ENCODE measurements at regions not wholly inside any gene's neighbourhood (a gene's known extent, or its start where the extent isn't known, plus 50 kb on each side); places are given as distances from the start of the nearest gene placed in this dataset.

DNA sequence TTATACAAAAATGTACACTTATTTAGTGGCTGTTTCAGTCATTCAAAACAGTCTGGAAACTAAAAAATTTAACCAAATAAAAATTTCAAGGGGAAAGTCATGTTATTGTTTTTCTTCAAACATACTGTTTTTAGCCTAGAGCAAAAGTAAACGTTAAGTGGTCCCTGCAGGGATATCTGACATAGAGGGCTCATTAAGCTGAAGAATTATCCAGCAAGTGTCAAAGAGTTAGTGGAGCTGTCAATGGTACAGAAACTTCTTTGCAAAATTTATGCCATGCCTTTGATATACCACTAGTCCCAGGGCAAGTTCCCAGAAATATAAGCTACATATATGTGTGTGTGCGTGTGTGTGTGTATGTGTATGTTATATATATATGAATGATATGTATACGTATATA lies 894.2 kb downstream of the KCNJ2 start (continued):
- no peak for TF ChIP-seq ZNF423 (CRISPR knock-in tag; IDR thresholded peaks at IDR 0.05)
- no peak for TF ChIP-seq PRRX2 (CRISPR knock-in tag; IDR thresholded peaks at IDR 0.05)
- TF ChIP-seq SOX15 (CRISPR knock-in tag; IDR thresholded peaks at IDR 0.05): no peak
- TF ChIP-seq, protein P1, sequence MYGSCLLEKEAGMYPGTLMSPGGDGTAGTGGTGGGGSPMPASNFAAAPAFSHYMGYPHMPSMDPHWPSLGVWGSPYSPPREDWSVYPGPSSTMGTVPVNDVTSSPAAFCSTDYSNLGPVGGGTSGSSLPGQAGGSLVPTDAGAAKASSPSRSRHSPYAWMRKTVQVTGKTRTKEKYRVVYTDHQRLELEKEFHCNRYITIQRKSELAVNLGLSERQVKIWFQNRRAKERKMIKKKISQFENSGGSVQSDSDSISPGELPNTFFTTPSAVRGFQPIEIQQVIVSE (CRISPR knock-in tag; IDR thresholded peaks at IDR 0.05; ENCODE audit: borderline replicate concordance): no peak

- no peak overlapping the region for H3K27ac Mint-ChIP-seq
- DNase-seq (ENCODE audit: low spot score) (no peak), ATAC-seq (no peak)
- CTCF ChIA-PET: no interaction called here
- no peak overlapping the region for H3K4me3 Mint-ChIP-seq
- TF ChIP-seq TCF7 (CRISPR knock-in tag; IDR thresholded peaks at IDR 0.05; ENCODE audit: low read depth) (no peak), OVOL2 (CRISPR knock-in tag; IDR thresholded peaks at IDR 0.05; ENCODE audit: borderline replicate concordance) (no peak), ERG (CRISPR knock-in tag; IDR thresholded peaks at IDR 0.05) (no peak), ZNF416 (CRISPR knock-in tag; IDR thresholded peaks at IDR 0.05) (no peak), PRRX2 (CRISPR knock-in tag; IDR thresholded peaks at IDR 0.05) (no peak), NR2C2 (CRISPR knock-in tag; IDR thresholded peaks at IDR 0.05) (no peak), TP53 (CRISPR knock-in tag; IDR thresholded peaks at IDR 0.05) (no peak), ZBTB43 (CRISPR knock-in tag; IDR thresholded peaks at IDR 0.05) (no peak), GRHL2 (CRISPR knock-in tag; IDR thresholded peaks at IDR 0.05; ENCODE audit: insufficient replicate concordance, severe bottlenecking) (no peak), TEAD4 (CRISPR knock-in tag; IDR thresholded peaks at IDR 0.05) (no peak), ZNF396 (CRISPR knock-in tag; IDR thresholded peaks at IDR 0.05; ENCODE audit: borderline replicate concordance) (no peak), NFYB (CRISPR knock-in tag; conservative IDR thresholded peaks at IDR 0.05; ENCODE audit: low read depth) (no peak), ETV6 (CRISPR knock-in tag; IDR thresholded peaks at IDR 0.05) (no peak)
- TF ChIP-seq, protein P2, sequence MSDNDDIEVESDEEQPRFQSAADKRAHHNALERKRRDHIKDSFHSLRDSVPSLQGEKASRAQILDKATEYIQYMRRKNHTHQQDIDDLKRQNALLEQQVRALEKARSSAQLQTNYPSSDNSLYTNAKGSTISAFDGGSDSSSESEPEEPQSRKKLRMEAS (CRISPR knock-in tag; IDR thresholded peaks at IDR 0.05): no peak
- TF ChIP-seq, protein P1 (CRISPR knock-in tag; IDR thresholded peaks at IDR 0.05; ENCODE audit: borderline replicate concordance): no peak
- no peaks in the 10 kb centered on the region for H3K9me3 Mint-ChIP-seq
- no peaks in the 10 kb centered on the region for H3K36me3 Mint-ChIP-seq
- H3K27me3 Mint-ChIP-seq (ENCODE audit: low read depth): no peaks in the 10 kb centered on the region
- H3K4me1 Mint-ChIP-seq: peaks cover 4% of the 10 kb centered on the region
- POLR2A ChIA-PET: no interaction called here
Measured at GRCh38 chr17:71067669-71068407, 898.5 kb downstream of the KCNJ2 start.

DNA sequence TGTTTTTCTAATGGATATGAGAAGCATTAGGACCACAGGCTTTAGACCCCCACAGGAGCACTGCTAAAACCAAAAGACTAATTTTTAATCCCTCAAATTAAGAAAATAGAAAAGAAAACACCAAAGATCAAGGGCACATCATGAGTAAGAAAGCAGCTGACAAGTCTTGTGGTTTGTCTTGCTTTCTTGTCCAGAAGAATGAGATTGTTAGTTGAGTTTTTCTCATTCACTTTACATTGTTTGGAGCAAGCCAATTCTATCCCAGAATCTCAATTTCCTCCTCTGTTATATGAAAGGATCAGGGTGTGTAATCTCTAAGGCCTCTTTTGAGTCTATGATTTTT lies 899.0 kb downstream of the KCNJ2 start:
- ATAC-seq: no peak
- Mint-ChIP-seq H3K27me3 (ENCODE audit: low read depth) (no peaks in the 10 kb centered on the region), H3K27ac (no peak overlapping the region), H3K36me3 (no peaks in the 10 kb centered on the region), H3K9me3 (no peaks in the 10 kb centered on the region), H3K4me3 (no peak overlapping the region), H3K4me1 (peaks cover 4% of the 10 kb centered on the region)
- POLR2A ChIA-PET: no interaction called here
- no peak for DNase-seq (ENCODE audit: low spot score)
- CTCF ChIA-PET: no interaction called here
- TF ChIP-seq PRRX2 (CRISPR knock-in tag; IDR thresholded peaks at IDR 0.05): no peak
- no peak for TF ChIP-seq ZNF423 (CRISPR knock-in tag; IDR thresholded peaks at IDR 0.05)
- TF ChIP-seq, protein P3, sequence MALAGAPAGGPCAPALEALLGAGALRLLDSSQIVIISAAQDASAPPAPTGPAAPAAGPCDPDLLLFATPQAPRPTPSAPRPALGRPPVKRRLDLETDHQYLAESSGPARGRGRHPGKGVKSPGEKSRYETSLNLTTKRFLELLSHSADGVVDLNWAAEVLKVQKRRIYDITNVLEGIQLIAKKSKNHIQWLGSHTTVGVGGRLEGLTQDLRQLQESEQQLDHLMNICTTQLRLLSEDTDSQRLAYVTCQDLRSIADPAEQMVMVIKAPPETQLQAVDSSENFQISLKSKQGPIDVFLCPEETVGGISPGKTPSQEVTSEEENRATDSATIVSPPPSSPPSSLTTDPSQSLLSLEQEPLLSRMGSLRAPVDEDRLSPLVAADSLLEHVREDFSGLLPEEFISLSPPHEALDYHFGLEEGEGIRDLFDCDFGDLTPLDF (CRISPR knock-in tag; IDR thresholded peaks at IDR 0.05): no peak
- TF ChIP-seq, protein P2 (CRISPR knock-in tag; IDR thresholded peaks at IDR 0.05): no peak
- TF ChIP-seq ZNF671 (CRISPR knock-in tag; IDR thresholded peaks at IDR 0.05): no peak
- no peak for TF ChIP-seq ESRRA (CRISPR knock-in tag; IDR thresholded peaks at IDR 0.05; ENCODE audit: borderline replicate concordance)
- TF ChIP-seq, protein P4, sequence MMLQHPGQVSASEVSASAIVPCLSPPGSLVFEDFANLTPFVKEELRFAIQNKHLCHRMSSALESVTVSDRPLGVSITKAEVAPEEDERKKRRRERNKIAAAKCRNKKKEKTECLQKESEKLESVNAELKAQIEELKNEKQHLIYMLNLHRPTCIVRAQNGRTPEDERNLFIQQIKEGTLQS (CRISPR knock-in tag; conservative IDR thresholded peaks at IDR 0.05): no peak
- TF ChIP-seq ZNF138 (CRISPR knock-in tag; conservative IDR thresholded peaks at IDR 0.05): no peak
- TF ChIP-seq CREM (CRISPR knock-in tag; IDR thresholded peaks at IDR 0.05): no peak
- TF ChIP-seq MXD4 (CRISPR knock-in tag; IDR thresholded peaks at IDR 0.05; ENCODE audit: borderline replicate concordance): no peak
- TF ChIP-seq, protein P5, sequence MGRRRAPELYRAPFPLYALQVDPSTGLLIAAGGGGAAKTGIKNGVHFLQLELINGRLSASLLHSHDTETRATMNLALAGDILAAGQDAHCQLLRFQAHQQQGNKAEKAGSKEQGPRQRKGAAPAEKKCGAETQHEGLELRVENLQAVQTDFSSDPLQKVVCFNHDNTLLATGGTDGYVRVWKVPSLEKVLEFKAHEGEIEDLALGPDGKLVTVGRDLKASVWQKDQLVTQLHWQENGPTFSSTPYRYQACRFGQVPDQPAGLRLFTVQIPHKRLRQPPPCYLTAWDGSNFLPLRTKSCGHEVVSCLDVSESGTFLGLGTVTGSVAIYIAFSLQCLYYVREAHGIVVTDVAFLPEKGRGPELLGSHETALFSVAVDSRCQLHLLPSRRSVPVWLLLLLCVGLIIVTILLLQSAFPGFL (CRISPR knock-in tag; IDR thresholded peaks at IDR 0.05; ENCODE audit: borderline replicate concordance): no peak
